Ovary (tissue), 7 donors: ENCODE measurements at regions not wholly inside any gene's neighbourhood (a gene's known extent, or its start where the extent isn't known, plus 50 kb on each side); places are given as distances from the start of the nearest gene placed in this dataset.

ENCODE experiments used
- DNase-seq, 5 donors: peaks; one replicate each; pipeline ENCODE4 v3.0.0-alpha.2; 2019 to 2020
- H3K27ac ChIP-seq, 2 donors: fragments of 200-600 bp; one replicate each; pipeline versions ENCODE4 v1.5.1 to v1.8.0; 2019 to 2022
- H3K27me3 ChIP-seq: fragments of 200-600 bp; one replicate; pipeline ENCODE4 v1.8.0; 2022
- H3K36me3 ChIP-seq: fragments of 200-600 bp; sonication (generic); one replicate; pipeline ENCODE4 v1.5.1; 2019
- H3K4me1 ChIP-seq: one replicate; pipeline ENCODE4 v1.8.1; 2013; ENCODE audit warnings: mild to moderate bottlenecking, moderate library complexity; ENCODE audit not compliant: insufficient read depth
- H3K4me3 ChIP-seq: fragments of 200-600 bp; sonication (generic); one replicate; pipeline ENCODE4 v1.5.1; 2017
- H3K9me3 ChIP-seq, 2 donors: fragments of 200-600 bp in 1 of 2; sonication (generic) in 1 of 2; one replicate each; pipeline versions ENCODE4 v1.5.1 to v1.8.1; 2013 to 2019; ENCODE audit warnings: mild to moderate bottlenecking in 1 of 2, moderate library complexity in 1 of 2
- CTCF ChIP-seq, 3 donors: fragments of 450-650 bp in 2 of 3; fragments of 200-600 bp in 1 of 3; IDR thresholded peaks; one replicate each; pipeline versions ENCODE4 v1.5.1 to v1.8.0; 2016 to 2022; ENCODE audit warnings: antibody characterized with exemption in 3 of 3, mild to moderate bottlenecking in 1 of 3
- EP300 ChIP-seq: sonication (generic); formaldehyde crosslinking; IDR thresholded peaks from one replicate; pipeline ENCODE4 v1.6.1; 2017; ENCODE audit warnings: antibody characterized with exemption
- POLR2A ChIP-seq: fragments of 450-650 bp; IDR thresholded peaks from one replicate; pipeline ENCODE4 v1.6.1; 2017; ENCODE audit warnings: antibody characterized with exemption, mild to moderate bottlenecking, moderate library complexity
- WGBS, 3 donors: extraction: QIAGEN DNeasy Blood & Tissue Kit in 1 of 3; methylation state at CpG; one replicate each; pipeline versions ENCODE4 v1.1.5 to v1.1.7; 2013 to 2017; 5-methylcytosine and 5-hydroxymethylcytosine counted together
- intact Hi-C, 4 donors: fragments of 100-400 bp; cut with DNase I; formaldehyde crosslinking; loops; one replicate each; pipeline versions ENCODE4 v1.11.0 to v1.15.1; 2022 to 2023
- donor health status: DM: no; HTN: no; CAD: no; lungs with moderate emphysema.
- donor health status: DM: no; HTN: no; CAD: no.
- donor health status: Bipolar disorder and iron deficiency.
- donor health status: DM: no; HTN: no; CAD: no.
- donor health status: DM: yes; HTN: yes; CAD: no.

- intact Hi-C loops: no loop called here
- DNase-seq: no peak
- TF ChIP-seq POLR2A: no peak
- no peak for TF ChIP-seq EP300
- no peak for TF ChIP-seq CTCF (IDR thresholded peaks at IDR 0.05)
- Histone ChIP-seq H3K9me3 (no peaks in the 10 kb centered on the region), H3K27ac (no peak overlapping the region), H3K27me3 (no peaks in the 10 kb centered on the region), H3K36me3 (no peaks in the 10 kb centered on the region), H3K4me3 (no peak overlapping the region), H3K4me1 (no peaks in the 10 kb centered on the region)
- 92 to 96% (median 93%) methylated on average over 15 of the region's 15 CpGs for WGBS, 3 donors
Measured at GRCh38 chr21:38649120-38649519, 150.8 kb upstream of the ERG start.

DNA sequence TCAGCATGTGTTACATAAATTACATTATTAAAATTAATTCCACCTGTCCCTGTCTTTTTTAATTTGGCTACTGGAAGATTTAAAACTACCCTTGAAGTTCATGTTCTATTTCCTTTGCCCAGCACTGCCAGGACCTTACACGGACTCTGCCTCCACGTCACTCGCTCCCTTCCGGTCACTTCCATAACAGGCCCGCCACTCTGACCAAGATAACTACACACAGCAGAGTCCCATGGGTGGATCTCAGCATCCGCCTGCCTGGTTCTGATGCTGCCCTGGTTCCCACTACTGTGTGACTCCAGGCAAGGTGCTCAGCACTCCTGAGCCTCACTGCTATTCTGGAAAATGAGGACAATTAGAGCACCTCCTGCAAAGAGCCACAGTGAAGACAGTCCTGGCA, 153.3 kb upstream of the ERG start:
- TF ChIP-seq POLR2A (no peak), CTCF (IDR thresholded peaks at IDR 0.05) (no peak), EP300 (no peak)
- intact Hi-C loops: no loop called here
- Histone ChIP-seq H3K4me1 (no peaks in the 10 kb centered on the region), H3K27ac (no peak overlapping the region), H3K9me3 (no peaks in the 10 kb centered on the region), H3K4me3 (no peak overlapping the region), H3K36me3 (no peaks in the 10 kb centered on the region), H3K27me3 (no peaks in the 10 kb centered on the region)
- DNase-seq: no peak
- 95 to 97% (median 97%) methylated on average over 6 of the region's 6 CpGs for WGBS, 3 donors

- intact Hi-C loops: no loop called here
- Histone ChIP-seq H3K9me3 (no peaks in the 10 kb centered on the region), H3K27me3 (no peaks in the 10 kb centered on the region), H3K4me1 (no peaks in the 10 kb centered on the region), H3K27ac (no peak overlapping the region), H3K36me3 (no peaks in the 10 kb centered on the region), H3K4me3 (no peak overlapping the region)
- no peak for DNase-seq
- 92 to 96% (median 93%) methylated on average over 6 of the region's 6 CpGs for WGBS, 3 donors
- no peak for TF ChIP-seq POLR2A
- no peak for TF ChIP-seq CTCF (IDR thresholded peaks at IDR 0.05)
- no peak for TF ChIP-seq EP300
Measured at GRCh38 chr21:38652396-38652795, 153.3 kb upstream of the ETS2 start.

- WGBS, 3 donors: 89 to 95% (median 94%) methylated on average over 1 of the region's 1 CpG
- no peak for DNase-seq
- no peaks in the 10 kb centered on the region for H3K36me3 ChIP-seq
- TF ChIP-seq EP300 (no peak), POLR2A (no peak), CTCF (IDR thresholded peaks at IDR 0.05) (no peak)
- H3K9me3 ChIP-seq: no peaks in the 10 kb centered on the region
- no peak overlapping the region for H3K4me3 ChIP-seq
- no peaks in the 10 kb centered on the region for H3K4me1 ChIP-seq
- H3K27ac ChIP-seq: no peak overlapping the region
- intact Hi-C loops: no loop called here
- no peaks in the 10 kb centered on the region for H3K27me3 ChIP-seq
Measured at GRCh38 chr21:38654580-38654979, 151.1 kb upstream of the ETS2 start.

DNA sequence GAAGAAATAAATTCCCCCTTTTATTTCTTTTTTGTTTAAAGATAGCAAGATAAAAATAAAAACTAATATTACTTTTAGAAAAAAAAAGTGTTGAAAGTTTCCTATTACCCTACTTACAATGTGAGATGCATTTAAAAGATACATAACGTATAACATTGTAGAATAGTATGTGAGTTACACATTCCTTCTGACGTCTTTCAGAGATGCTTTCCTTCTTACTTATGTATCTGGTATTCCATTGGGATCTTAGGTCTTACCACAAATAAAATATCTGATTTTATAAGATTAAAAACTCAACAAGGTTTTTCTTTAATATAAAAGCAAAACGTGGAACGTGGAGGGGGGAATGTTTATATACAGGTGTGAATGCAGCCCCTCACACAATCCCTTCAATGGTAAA, 147.2 kb upstream of the ETS2 start:
- TF ChIP-seq POLR2A (no peak), CTCF (IDR thresholded peaks at IDR 0.05) (no peak), EP300 (no peak)
- Histone ChIP-seq H3K4me1 (peaks cover 3% of the 10 kb centered on the region), H3K27ac (no peak overlapping the region), H3K36me3 (no peaks in the 10 kb centered on the region), H3K4me3 (no peak overlapping the region), H3K27me3 (no peaks in the 10 kb centered on the region), H3K9me3 (no peaks in the 10 kb centered on the region)
- intact Hi-C loops: no loop called here
- WGBS, 3 donors: 64 to 91% (median 68%) methylated on average over 4 of the region's 4 CpGs
- DNase-seq: no peak
